DND-41 (cell line): ENCODE measurements at regions not wholly inside any gene's neighbourhood (a gene's known extent, or its start where the extent isn't known, plus 50 kb on each side); places are given as distances from the start of the nearest gene placed in this dataset.
"Not testable (repeated sequence)": the region's sequence is repeated elsewhere in the genome, so short reads cannot be mapped to it uniquely, and the experiment has no call there.

Source experiments
- ATAC-seq: fragments of 200-7000 bp; cut with Tn5 transposase; 3 replicates; pipeline ENCODE4 v1.9.1; 2021; ENCODE audit warnings: low read depth; ENCODE audit not compliant: insufficient read depth
- DNase-seq: peaks from one replicate; pipeline ENCODE4 v3.0.0-alpha.2; 2020
- H2AFZ ChIP-seq: 2 replicates; pipeline ENCODE4 v1.6.0; 2012; ENCODE audit warnings: low read depth, low read length
- H3K27ac ChIP-seq: 2 replicates; pipeline ENCODE4 v1.5.1; 2012; ENCODE audit warnings: low read length, inconsistent platforms
- H3K27me3 ChIP-seq: fragments of 200-600 bp; sonication (generic); 2 replicates; pipeline ENCODE4 v1.6.0; 2012; ENCODE audit warnings: low read length, mild to moderate bottlenecking, inconsistent platforms; ENCODE audit not compliant: insufficient read depth, poor library complexity
- H3K36me3 ChIP-seq: 2 replicates; pipeline ENCODE4 v1.5.1; 2012; ENCODE audit warnings: low read length, inconsistent platforms; ENCODE audit not compliant: insufficient read depth
- H3K4me1 ChIP-seq: 2 replicates; pipeline ENCODE4 v1.5.1; 2012; ENCODE audit warnings: mild to moderate bottlenecking, low read length; ENCODE audit not compliant: insufficient read depth
- H3K4me2 ChIP-seq: 2 replicates; pipeline ENCODE4 v1.6.0; 2012; ENCODE audit warnings: mild to moderate bottlenecking, moderate library complexity, low read length, inconsistent platforms; ENCODE audit not compliant: insufficient read depth
- H3K4me3 ChIP-seq, 2 experiments: fragments of 200-600 bp in 1 of 2; shearing (Covaris generic) in 1 of 2; 2 replicates each; pipeline ENCODE4 v1.5.1; 2012 to 2016; ENCODE audit warnings: inconsistent platforms in 2 of 2, low read length in 2 of 2, mild to moderate bottlenecking in 2 of 2, low read depth in 1 of 2, moderate library complexity in 1 of 2
- H3K79me2 ChIP-seq: 2 replicates; pipeline ENCODE4 v1.6.0; 2012; ENCODE audit warnings: low read length, inconsistent platforms; ENCODE audit not compliant: insufficient read depth
- H3K9ac ChIP-seq: 2 replicates; pipeline ENCODE4 v1.6.0; 2012; ENCODE audit warnings: low read depth, mild to moderate bottlenecking, inconsistent platforms, low read length, moderate library complexity
- H3K9me3 ChIP-seq: 2 replicates; pipeline ENCODE4 v1.5.1; 2012; ENCODE audit warnings: low read length, moderate library complexity, mild to moderate bottlenecking, inconsistent platforms; ENCODE audit not compliant: insufficient read depth, severe bottlenecking
- H4K20me1 ChIP-seq: 2 replicates; pipeline ENCODE4 v1.6.0; 2012; ENCODE audit warnings: low read length; ENCODE audit not compliant: insufficient read depth
- EZH2 ChIP-seq: IDR thresholded peaks from 3 replicates; pipeline ENCODE4 v1.6.1; 2012; ENCODE audit warnings: borderline replicate concordance, low read depth, mild to moderate bottlenecking, moderate library complexity, low read length, inconsistent platforms; ENCODE audit not compliant: severe bottlenecking
- TF ChIP-seq, protein P1 (sequence below): IDR thresholded peaks from 2 replicates; pipeline ENCODE4 v1.5.1; 2012; ENCODE audit warnings: borderline replicate concordance, low read length, moderate library complexity, mild to moderate bottlenecking; ENCODE audit not compliant: poor library complexity, severe bottlenecking; ENCODE audit errors: extremely low read depth

DNA sequence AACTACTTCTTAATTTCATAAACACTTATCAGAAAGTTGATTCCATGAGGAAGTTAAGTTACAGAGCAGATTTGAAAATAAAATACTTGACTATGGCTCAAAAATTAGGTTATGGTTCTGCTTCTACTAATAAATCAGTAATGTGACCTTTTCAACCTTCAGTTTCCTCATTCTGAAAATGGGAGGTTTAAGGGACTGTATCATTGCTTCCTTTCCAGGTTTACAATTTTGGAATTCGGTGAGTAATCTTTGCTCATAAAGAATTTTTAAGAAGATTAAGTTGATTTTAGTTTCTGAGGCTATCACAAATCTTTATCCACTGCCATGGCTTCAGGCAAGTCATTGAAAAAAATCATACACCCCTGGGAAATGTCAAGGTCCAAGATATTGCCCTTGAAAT lies 1061.2 kb downstream of the DIPK2A start:
- Histone ChIP-seq H3K79me2 (no peaks in the 10 kb centered on the region), H3K4me1 (no peaks in the 10 kb centered on the region), H3K4me2 (no peak overlapping the region), H3K36me3 (no peaks in the 10 kb centered on the region), H3K27me3 (no peaks in the 10 kb centered on the region), H3K27ac (no peak overlapping the region), H3K9me3 (no peaks in the 10 kb centered on the region), H3K9ac (no peak overlapping the region), H4K20me1 (no peaks in the 10 kb centered on the region), H3K4me3 (no peak overlapping the region; a peak in 1 of 4 replicates), H2AFZ (no peak overlapping the region)
- DNase-seq = no peak
- TF ChIP-seq, protein P1, sequence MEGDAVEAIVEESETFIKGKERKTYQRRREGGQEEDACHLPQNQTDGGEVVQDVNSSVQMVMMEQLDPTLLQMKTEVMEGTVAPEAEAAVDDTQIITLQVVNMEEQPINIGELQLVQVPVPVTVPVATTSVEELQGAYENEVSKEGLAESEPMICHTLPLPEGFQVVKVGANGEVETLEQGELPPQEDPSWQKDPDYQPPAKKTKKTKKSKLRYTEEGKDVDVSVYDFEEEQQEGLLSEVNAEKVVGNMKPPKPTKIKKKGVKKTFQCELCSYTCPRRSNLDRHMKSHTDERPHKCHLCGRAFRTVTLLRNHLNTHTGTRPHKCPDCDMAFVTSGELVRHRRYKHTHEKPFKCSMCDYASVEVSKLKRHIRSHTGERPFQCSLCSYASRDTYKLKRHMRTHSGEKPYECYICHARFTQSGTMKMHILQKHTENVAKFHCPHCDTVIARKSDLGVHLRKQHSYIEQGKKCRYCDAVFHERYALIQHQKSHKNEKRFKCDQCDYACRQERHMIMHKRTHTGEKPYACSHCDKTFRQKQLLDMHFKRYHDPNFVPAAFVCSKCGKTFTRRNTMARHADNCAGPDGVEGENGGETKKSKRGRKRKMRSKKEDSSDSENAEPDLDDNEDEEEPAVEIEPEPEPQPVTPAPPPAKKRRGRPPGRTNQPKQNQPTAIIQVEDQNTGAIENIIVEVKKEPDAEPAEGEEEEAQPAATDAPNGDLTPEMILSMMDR = no peak
- no peak for TF ChIP-seq EZH2
- ATAC-seq = no peak

DNA sequence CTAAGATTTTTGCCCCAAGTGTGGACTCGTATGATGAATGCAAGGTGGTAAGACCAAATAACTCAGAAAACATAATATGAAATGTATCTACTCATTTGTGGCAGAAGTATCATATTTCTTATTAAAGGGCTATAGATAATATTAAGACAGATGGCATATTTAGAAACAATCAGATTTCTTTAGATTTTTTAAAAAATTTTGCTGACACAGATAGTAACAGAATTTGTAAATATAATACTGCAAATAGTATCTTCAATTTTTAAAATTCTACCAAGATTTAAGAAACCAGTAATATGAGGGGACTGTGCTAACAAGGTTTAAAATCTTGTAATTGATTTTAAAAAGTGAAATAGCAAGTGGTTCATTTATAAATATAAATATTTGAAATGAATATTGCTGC lies 1064.1 kb downstream of the DIPK2A start:
- no peaks in the 10 kb centered on the region for H3K79me2 ChIP-seq
- no peaks in the 10 kb centered on the region for H3K9me3 ChIP-seq
- no peak overlapping the region for H3K9ac ChIP-seq
- H3K36me3 ChIP-seq = no peaks in the 10 kb centered on the region
- H2AFZ ChIP-seq = no peak overlapping the region
- H3K4me1 ChIP-seq = no peaks in the 10 kb centered on the region
- no peak overlapping the region for H3K4me3 ChIP-seq
- H3K27me3 ChIP-seq = no peaks in the 10 kb centered on the region
- DNase-seq = no peak
- no peak for ATAC-seq
- no peak for TF ChIP-seq EZH2
- TF ChIP-seq, protein P1 = no peak
- H3K27ac ChIP-seq = no peak overlapping the region
- no peak overlapping the region for H3K4me2 ChIP-seq
- no peaks in the 10 kb centered on the region for H4K20me1 ChIP-seq

DNA sequence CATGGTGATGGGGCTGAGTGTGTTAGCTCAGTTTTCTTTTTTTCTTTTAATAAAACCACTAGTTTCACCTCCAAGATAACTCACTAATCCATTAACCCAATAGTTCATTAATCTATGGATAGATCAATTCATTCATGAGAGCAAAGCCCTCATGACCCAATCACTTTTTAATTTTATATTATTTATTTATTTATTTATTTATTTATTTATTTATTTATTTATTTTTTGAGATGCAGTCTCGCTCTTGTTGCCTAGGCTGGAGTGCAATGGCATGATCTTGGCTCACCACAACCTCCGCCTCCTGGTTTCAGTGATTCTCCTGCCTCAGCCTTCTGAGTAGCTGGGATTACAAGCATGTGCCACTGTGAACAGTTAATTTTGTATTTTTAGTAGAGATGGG lies 1082.4 kb downstream of the DIPK2A start:
- H3K9me3 ChIP-seq, H3K4me1 ChIP-seq, H3K36me3 ChIP-seq, H2AFZ ChIP-seq, H3K9ac ChIP-seq, DNase-seq, H3K79me2 ChIP-seq, H3K27ac ChIP-seq, ATAC-seq, H4K20me1 ChIP-seq, H3K4me3 ChIP-seq, H3K27me3 ChIP-seq, H3K4me2 ChIP-seq: not testable (repeated sequence)

DNA sequence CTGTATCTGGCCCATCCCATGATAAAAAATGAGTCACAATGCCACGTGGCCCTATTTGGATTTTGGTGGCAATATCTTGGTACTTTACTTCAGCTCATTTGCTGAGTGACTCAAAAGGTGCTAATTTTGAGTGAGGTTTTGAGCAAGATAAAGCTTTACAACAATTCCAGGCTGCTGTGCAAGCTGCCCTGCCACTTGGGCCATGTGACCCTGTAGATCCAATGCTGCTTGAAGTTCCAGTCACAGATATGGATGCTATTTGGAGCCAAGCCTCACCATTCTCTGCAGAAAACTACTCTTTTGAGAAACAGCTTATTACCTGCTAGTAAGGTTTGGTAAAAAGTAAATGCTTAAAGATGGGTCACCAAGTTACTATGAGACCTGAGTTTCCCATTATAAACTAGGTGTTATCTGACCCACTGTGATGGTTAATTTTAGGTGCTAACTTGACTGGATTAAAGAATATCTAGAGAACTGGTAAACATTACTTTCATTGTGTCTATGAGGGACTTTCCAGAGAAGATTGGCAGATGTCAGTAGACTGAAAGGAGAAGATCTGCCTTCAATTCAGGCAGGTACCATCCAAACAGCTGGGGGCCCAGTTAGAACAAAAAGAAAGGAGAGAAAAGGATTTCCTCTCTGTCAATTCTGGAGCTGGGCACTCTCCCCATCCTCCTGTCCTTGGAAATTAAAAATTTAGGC lies 1083.9 kb downstream of the DIPK2A start:
- Histone ChIP-seq H3K4me2 (no peak overlapping the region), H2AFZ (no peak overlapping the region), H3K9me3 (no peaks in the 10 kb centered on the region), H3K9ac (no peak overlapping the region), H3K27me3 (no peaks in the 10 kb centered on the region), H3K27ac (no peak overlapping the region), H4K20me1 (no peaks in the 10 kb centered on the region), H3K79me2 (no peaks in the 10 kb centered on the region), H3K4me3 (no peak overlapping the region), H3K36me3 (no peaks in the 10 kb centered on the region), H3K4me1 (no peaks in the 10 kb centered on the region)
- ATAC-seq (no peak), DNase-seq (no peak)
- TF ChIP-seq, protein P1 = no peak
- TF ChIP-seq EZH2 = no peak
